Gastroesophageal sphincter (tissue), 3 donors: ENCODE measurements at regions not wholly inside any gene's neighbourhood (a gene's known extent, or its start where the extent isn't known, plus 50 kb on each side); places are given as distances from the start of the nearest gene placed in this dataset.

Experiments
- CTCF ChIP-seq, 4 experiments: fragments of 200-600 bp in 2 of 4; fragments of 450-650 bp in 2 of 4; sonication (generic) in 1 of 4; IDR thresholded peaks; one replicate each; pipeline ENCODE4 v1.5.1; 2017 to 2019; ENCODE audit warnings: antibody characterized with exemption in 4 of 4, mild to moderate bottlenecking in 2 of 4, moderate library complexity in 2 of 4
- POLR2A ChIP-seq, 2 donors: fragments of 450-650 bp; IDR thresholded peaks; one replicate each; pipeline ENCODE4 v1.6.1; 2017; ENCODE audit warnings: antibody characterized with exemption in 2 of 2, mild to moderate bottlenecking in 2 of 2, moderate library complexity in 1 of 2
- POLR2AphosphoS5 ChIP-seq: sonication (generic); formaldehyde crosslinking; IDR thresholded peaks from one replicate; pipeline ENCODE4 v1.6.1; 2017; ENCODE audit warnings: antibody characterized with exemption

GRCh38 chr3:95148107-95148506, 1085.2 kb downstream of the NSUN3 start:
- TF ChIP-seq CTCF (IDR thresholded peaks at IDR 0.05) (no peak), POLR2AphosphoS5 (no peak), POLR2A (IDR thresholded peaks at IDR 0.05) (no peak)
